LNCAP (cell line): ENCODE measurements at regions not wholly inside any gene's neighbourhood (a gene's known extent, or its start where the extent isn't known, plus 50 kb on each side); places are given as distances from the start of the nearest gene placed in this dataset.

Source experiments
- CTCF ChIP-seq: fragments of 450-650 bp; IDR thresholded peaks from 2 replicates; pipeline ENCODE4 v1.5.1; 2017; ENCODE audit warnings: mild to moderate bottlenecking

- TF ChIP-seq CTCF = no peak
Measured at GRCh38 chr22:48504519-48505140, 1323.0 kb downstream of the BRD1 start.

GRCh38 chr22:48503876-48504275 lies 1323.8 kb downstream of the BRD1 start:
- no peak for TF ChIP-seq CTCF

- no peak for TF ChIP-seq CTCF
Measured at GRCh38 chr22:48503035-48503625, 1324.5 kb downstream of the BRD1 start.

GRCh38 chr22:48501231-48501750 lies 1326.4 kb downstream of the BRD1 start:
- no peak for TF ChIP-seq CTCF

- TF ChIP-seq CTCF = no peak
Measured at GRCh38 chr22:48500471-48501230, 1327.0 kb downstream of the BRD1 start.

GRCh38 chr22:48499456-48500425 lies 1327.9 kb downstream of the BRD1 start:
- TF ChIP-seq CTCF = no peak
